GM19452 (cell line): ENCODE measurements at regions not wholly inside any gene's neighbourhood (a gene's known extent, or its start where the extent isn't known, plus 50 kb on each side); places are given as distances from the start of the nearest gene placed in this dataset.
A peak's percentile ranks its signal among the peaks of the same experiment; 100 is the strongest.

Source experiments
- ATAC-seq: cut with Tn5 transposase; IDR thresholded peaks from one replicate; pipeline ENCODE4 v1.9.1; 2021; ENCODE audit not compliant: unreplicated experiment

GRCh38 chr2:38509947-38510326 is 92.8 kb downstream of the HNRNPLL start:
- no peak for ATAC-seq

GRCh38 chr2:38509314-38509946 is 93.3 kb downstream of the HNRNPLL start:
- ATAC-seq = no peak

GRCh38 chr2:38508311-38509039 is 94.3 kb downstream of the HNRNPLL start:
- peak; percentile 67 for ATAC-seq

GRCh38 chr2:38507712-38508111 is 95.0 kb downstream of the HNRNPLL start:
- ATAC-seq = no peak

- ATAC-seq = no peak
Observed at GRCh38 chr2:38505779-38506178, 96.9 kb downstream of the HNRNPLL start.

- ATAC-seq = no peak
Observed at GRCh38 chr2:38504169-38504568, 98.6 kb downstream of the HNRNPLL start.

GRCh38 chr2:38502107-38502506 is 100.6 kb downstream of the HNRNPLL start:
- no peak for ATAC-seq

- ATAC-seq = no peak
Observed at GRCh38 chr2:38500283-38500634, 102.5 kb downstream of the HNRNPLL start.

- ATAC-seq = no peak
Observed at GRCh38 chr2:38499548-38500282, 103.0 kb downstream of the HNRNPLL start.

- peak; percentile 48 for ATAC-seq
Observed at GRCh38 chr2:38498045-38498481, 104.7 kb downstream of the HNRNPLL start.

GRCh38 chr2:38497670-38498037 is 105.1 kb downstream of the HNRNPLL start:
- ATAC-seq = no peak

GRCh38 chr2:38496927-38497669 is 105.6 kb downstream of the HNRNPLL start:
- ATAC-seq = no peak

- ATAC-seq = no peak
Observed at GRCh38 chr2:38495880-38496279, 106.8 kb downstream of the HNRNPLL start.

GRCh38 chr2:38494394-38494793 is 108.3 kb downstream of the HNRNPLL start:
- no peak for ATAC-seq

GRCh38 chr2:38492042-38492615 is 110.6 kb downstream of the HNRNPLL start:
- ATAC-seq = no peak

GRCh38 chr2:38491436-38491835 is 111.3 kb downstream of the HNRNPLL start:
- no peak for ATAC-seq

- no peak for ATAC-seq
Observed at GRCh38 chr2:38489846-38490245, 112.8 kb upstream of the ATL2 start.

GRCh38 chr2:38487852-38488251 is 110.8 kb upstream of the ATL2 start:
- ATAC-seq = no peak

- ATAC-seq = no peak
Observed at GRCh38 chr2:38486213-38487026, 109.3 kb upstream of the ATL2 start.

GRCh38 chr2:38485734-38486133 is 108.7 kb upstream of the ATL2 start:
- no peak for ATAC-seq
